HepG2 (cell line): ENCODE measurements at regions not wholly inside any gene's neighbourhood (a gene's known extent, or its start where the extent isn't known, plus 50 kb on each side); places are given as distances from the start of the nearest gene placed in this dataset.

Experiments used
- BHLHE40 ChIP-seq: IDR thresholded peaks from 2 replicates; pipeline ENCODE4 v1.6.1; 2011; ENCODE audit warnings: low read length, improper control_type of control experiment
- CEBPB ChIP-seq: IDR thresholded peaks from 2 replicates; pipeline ENCODE4 v1.6.1; 2011; ENCODE audit warnings: low read depth, low read length, improper control_type of control experiment, borderline replicate concordance
- CHCHD3 ChIP-seq: sonication (generic); formaldehyde crosslinking; IDR thresholded peaks from 2 replicates; pipeline ENCODE4 v1.8.0; 2022; ENCODE audit warnings: mild to moderate bottlenecking, missing genetic modification reagents, moderate library complexity
- CREB1 ChIP-seq, 2 experiments: fragments of 450-650 bp in 1 of 2; IDR thresholded peaks; 2 replicates each; pipeline ENCODE4 v1.6.1; 2016 to 2017; ENCODE audit warnings: control low read depth in 1 of 2, mild to moderate bottlenecking in 1 of 2, missing compliant biosample characterization in 1 of 2, missing genetic modification characterization in 1 of 2
- CTCF ChIP-seq: sonication (generic); formaldehyde crosslinking; IDR thresholded peaks from 2 replicates; pipeline ENCODE4 v1.5.0; 2020; ENCODE audit warnings: mild to moderate bottlenecking, missing genetic modification reagents, moderate library complexity
- KIAA2018 ChIP-seq: sonication (generic); formaldehyde crosslinking; IDR thresholded peaks from 2 replicates; pipeline ENCODE4 v1.5.0; 2020; ENCODE audit warnings: mild to moderate bottlenecking, missing genetic modification reagents, borderline replicate concordance
- NFE2L2 ChIP-seq: fragments of 150-350 bp; IDR thresholded peaks from 2 replicates; pipeline ENCODE4 v1.6.1; 2014; ENCODE audit warnings: low read length
- RAD21 ChIP-seq: fragments of 450-650 bp; formaldehyde crosslinking; IDR thresholded peaks from 2 replicates; pipeline ENCODE4 v1.5.0; 2020; ENCODE audit warnings: mild to moderate bottlenecking
- RERE ChIP-seq: IDR thresholded peaks from 2 replicates; pipeline ENCODE4 v1.6.1; 2016; ENCODE audit warnings: low read depth, missing genetic modification reagents, missing compliant biosample characterization
- SETDB1 ChIP-seq: sonication (generic); formaldehyde crosslinking; IDR thresholded peaks from 2 replicates; pipeline ENCODE4 v1.5.1; 2020; ENCODE audit warnings: missing genetic modification reagents, mild to moderate bottlenecking, borderline replicate concordance
- TBP ChIP-seq: sonication (generic); formaldehyde crosslinking; IDR thresholded peaks from 2 replicates; pipeline ENCODE4 v1.5.0; 2020; ENCODE audit warnings: missing genetic modification reagents
- ZBTB42 ChIP-seq: sonication (generic); formaldehyde crosslinking; IDR thresholded peaks from 2 replicates; pipeline ENCODE4 v1.5.0; 2020; ENCODE audit warnings: mild to moderate bottlenecking, missing genetic modification reagents
- ZNF263 ChIP-seq: sonication (generic); formaldehyde crosslinking; IDR thresholded peaks from 2 replicates; pipeline ENCODE4 v1.4.0; 2020; ENCODE audit warnings: missing genetic modification reagents
- ZNF343 ChIP-seq: sonication (generic); formaldehyde crosslinking; IDR thresholded peaks from 2 replicates; pipeline ENCODE4 v1.4.0; 2020; ENCODE audit warnings: mild to moderate bottlenecking, missing genetic modification reagents

GRCh38 chr1:189675712-189676244, 801.9 kb downstream of the BRINP3 start:
- TF ChIP-seq ZNF263 (CRISPR knock-in tag), result no peak
- no peak for TF ChIP-seq NFE2L2
- no peak for TF ChIP-seq CEBPB
- TF ChIP-seq BHLHE40, result no peak
- TF ChIP-seq KIAA2018, result no peak
- TF ChIP-seq RAD21 (CRISPR knock-in tag), result no peak
- TF ChIP-seq ZBTB42 (CRISPR knock-in tag), result no peak
- TF ChIP-seq TBP (CRISPR knock-in tag), result no peak
- no peak for TF ChIP-seq CREB1 (IDR thresholded peaks at IDR 0.05)
- TF ChIP-seq CREB1 (CRISPR knock-in tag; IDR thresholded peaks at IDR 0.05), result no peak
- no peak for TF ChIP-seq CHCHD3
- TF ChIP-seq CTCF (CRISPR knock-in tag), result no peak
- no peak for TF ChIP-seq RERE (CRISPR knock-in tag)
- TF ChIP-seq SETDB1 (CRISPR knock-in tag), result no peak
- no peak for TF ChIP-seq ZNF343 (CRISPR knock-in tag)
